ENCODE measurements at regions not wholly inside any gene's neighbourhood (a gene's known extent, or its start where the extent isn't known, plus 50 kb on each side); places are given as distances from the start of the nearest gene placed in this dataset.
"Not testable (repeated sequence)": the region's sequence is repeated elsewhere in the genome, so short reads cannot be mapped to it uniquely, and the experiment has no call there.

- DNase-seq = no peak
Measured at GRCh38 chr5:97955450-97955849, 772.4 kb upstream of the RIOK2 start.

- DNase-seq = no peak
Measured at GRCh38 chr5:97967292-97967691, 784.2 kb upstream of the RIOK2 start.

GRCh38 chr5:97968346-97968745, 785.3 kb upstream of the RIOK2 start:
- DNase-seq = no peak

- DNase-seq = no peak
Measured at GRCh38 chr5:97979740-97980139, 793.7 kb upstream of the RGMB start.

- no peak for DNase-seq
Measured at GRCh38 chr5:97980291-97980690, 793.2 kb upstream of the RGMB start.

GRCh38 chr5:97986069-97986468, 787.4 kb upstream of the RGMB start:
- DNase-seq = no peak

- no peak for DNase-seq
Measured at GRCh38 chr5:97991236-97991635, 782.2 kb upstream of the RGMB start.

GRCh38 chr5:97998941-97999340, 774.5 kb upstream of the RGMB start:
- no peak for DNase-seq

GRCh38 chr5:98004463-98004862, 769.0 kb upstream of the RGMB start:
- no peak for DNase-seq

GRCh38 chr5:98016771-98017170, 756.7 kb upstream of the RGMB start:
- no peak for DNase-seq

- not testable (repeated sequence) for DNase-seq
Measured at GRCh38 chr5:98030273-98030672, 743.2 kb upstream of the RGMB start.

GRCh38 chr5:98031036-98031435, 742.4 kb upstream of the RGMB start:
- not testable (repeated sequence) for DNase-seq

GRCh38 chr5:98031496-98031895, 742.0 kb upstream of the RGMB start:
- DNase-seq = no peak

- DNase-seq = no peak
Measured at GRCh38 chr5:98031926-98032325, 741.5 kb upstream of the RGMB start.

GRCh38 chr5:98041661-98042060, 731.8 kb upstream of the RGMB start:
- DNase-seq = no peak

GRCh38 chr5:98042521-98042920, 730.9 kb upstream of the RGMB start:
- no peak for DNase-seq

- DNase-seq = no peak
Measured at GRCh38 chr5:98042961-98043360, 730.5 kb upstream of the RGMB start.

- no peak for DNase-seq
Measured at GRCh38 chr5:98050583-98050982, 722.9 kb upstream of the RGMB start.

- no peak for DNase-seq
Measured at GRCh38 chr5:98053170-98053569, 720.3 kb upstream of the RGMB start.

GRCh38 chr5:98060148-98060547, 713.3 kb upstream of the RGMB start:
- no peak for DNase-seq

GRCh38 chr5:98064118-98064685, 709.3 kb upstream of the RGMB start:
- DNase-seq = no peak

GRCh38 chr5:98065261-98065909, 708.1 kb upstream of the RGMB start:
- no peak for DNase-seq

GRCh38 chr5:98066910-98067309, 706.6 kb upstream of the RGMB start:
- no peak for DNase-seq

GRCh38 chr5:98069876-98070512, 703.5 kb upstream of the RGMB start:
- DNase-seq = no peak

- no peak for DNase-seq
Measured at GRCh38 chr5:98072921-98073320, 700.5 kb upstream of the RGMB start.

Measured in activated T-cell treated with anti-CD3 and anti-CD28 coated beads, Interleukin-2, amount 50 U/mL, for 48 hours (primary cell).